ENCODE measurements at regions not wholly inside any gene's neighbourhood (a gene's known extent, or its start where the extent isn't known, plus 50 kb on each side); places are given as distances from the start of the nearest gene placed in this dataset.
"Not testable (repeated sequence)": the region's sequence is repeated elsewhere in the genome, so short reads cannot be mapped to it uniquely, and the experiment has no call there.

DNA sequence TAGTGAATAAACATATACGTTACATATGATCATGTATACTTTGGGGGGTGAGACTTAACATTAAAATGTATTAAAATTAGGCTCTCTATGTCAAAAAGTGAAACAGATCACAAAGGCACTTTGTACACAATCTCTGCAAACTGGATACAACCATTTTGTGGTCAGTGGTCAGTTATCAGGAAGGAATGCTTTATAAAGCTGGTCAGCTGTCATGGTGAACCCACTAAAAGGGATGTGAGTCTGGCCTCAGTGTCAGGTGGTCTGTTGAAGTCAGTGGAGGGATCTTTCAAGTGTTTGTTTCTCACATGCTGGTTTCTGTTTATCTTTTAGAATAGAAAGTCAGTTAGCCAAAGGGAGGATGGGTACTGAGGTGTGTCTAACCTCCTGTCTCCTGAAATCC lies 875.5 kb upstream of the INTU start:
- Histone ChIP-seq H3K27me3 (ENCODE audit: control insufficient read depth, insufficient read depth, low read length) (no peaks in the 10 kb centered on the region), H3K36me3 (replicated peaks; ENCODE audit: control insufficient read depth, insufficient read depth, low read length) (no peaks in the 10 kb centered on the region), H3K4me3 (ENCODE audit: insufficient read depth, low read depth, low read length) (no peak overlapping the region)
- no peak for DNase-seq

DNA sequence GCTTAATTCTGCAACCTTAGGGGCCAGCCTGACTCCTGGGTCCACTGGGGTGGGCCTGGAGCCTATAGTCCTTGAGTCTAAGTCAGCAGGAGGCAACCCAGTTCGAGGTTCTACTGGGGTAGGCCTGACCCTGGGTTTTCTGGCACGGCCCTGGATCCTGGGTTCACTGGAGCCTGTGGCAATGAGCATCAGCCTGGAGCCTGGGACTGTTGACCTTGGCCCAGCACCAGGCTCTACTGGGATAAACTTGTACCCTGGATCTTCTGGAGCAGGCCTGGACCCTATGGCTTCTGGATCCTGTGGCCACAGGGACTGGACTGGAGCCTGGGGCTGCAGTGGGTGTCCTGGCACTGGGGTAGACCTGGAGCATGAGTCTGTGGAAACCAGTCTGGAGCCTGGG lies 874.3 kb upstream of the INTU start:
- Histone ChIP-seq H3K27me3 (ENCODE audit: control insufficient read depth, insufficient read depth, low read length) (no peaks in the 10 kb centered on the region), H3K36me3 (replicated peaks; ENCODE audit: control insufficient read depth, insufficient read depth, low read length) (no peaks in the 10 kb centered on the region), H3K4me3 (ENCODE audit: insufficient read depth, low read depth, low read length) (no peak overlapping the region)
- DNase-seq = no peak

DNA sequence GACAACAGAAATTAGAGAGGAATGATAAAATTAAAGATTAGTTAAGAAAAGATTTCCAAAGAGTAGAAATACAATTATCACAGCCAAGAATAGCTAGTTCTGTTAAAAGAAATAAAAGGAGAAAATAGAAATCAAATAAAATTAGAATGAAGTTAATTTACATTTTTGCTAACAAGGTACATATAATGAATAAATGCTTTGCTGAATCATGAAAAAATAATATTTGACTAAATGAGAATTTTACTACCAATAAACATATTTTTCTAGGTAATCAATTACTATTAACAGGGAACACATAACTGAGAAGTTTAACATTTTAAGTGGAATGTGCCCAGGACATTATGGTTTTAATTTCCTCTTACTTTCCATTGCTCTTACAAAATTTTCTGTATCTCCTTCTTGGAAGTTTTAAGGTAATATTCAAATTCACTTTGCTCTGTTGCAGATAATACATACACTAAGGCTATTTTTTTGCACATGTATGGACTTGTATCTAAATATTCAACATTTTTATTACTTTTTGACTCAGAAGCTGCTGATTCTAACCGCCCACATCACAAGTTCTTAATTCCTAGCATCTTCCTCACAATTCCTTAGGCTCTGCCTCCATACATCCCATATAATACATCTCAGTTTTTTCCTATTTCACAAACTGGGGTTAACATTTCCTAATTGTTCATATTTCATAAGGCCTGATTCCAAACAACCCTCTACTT lies 870.7 kb upstream of the INTU start:
- Histone ChIP-seq H3K27me3 (ENCODE audit: control insufficient read depth, insufficient read depth, low read length) (no peaks in the 10 kb centered on the region), H3K4me3 (ENCODE audit: insufficient read depth, low read depth, low read length) (no peak overlapping the region), H3K36me3 (replicated peaks; ENCODE audit: control insufficient read depth, insufficient read depth, low read length) (no peaks in the 10 kb centered on the region)
- no peak for DNase-seq

DNA sequence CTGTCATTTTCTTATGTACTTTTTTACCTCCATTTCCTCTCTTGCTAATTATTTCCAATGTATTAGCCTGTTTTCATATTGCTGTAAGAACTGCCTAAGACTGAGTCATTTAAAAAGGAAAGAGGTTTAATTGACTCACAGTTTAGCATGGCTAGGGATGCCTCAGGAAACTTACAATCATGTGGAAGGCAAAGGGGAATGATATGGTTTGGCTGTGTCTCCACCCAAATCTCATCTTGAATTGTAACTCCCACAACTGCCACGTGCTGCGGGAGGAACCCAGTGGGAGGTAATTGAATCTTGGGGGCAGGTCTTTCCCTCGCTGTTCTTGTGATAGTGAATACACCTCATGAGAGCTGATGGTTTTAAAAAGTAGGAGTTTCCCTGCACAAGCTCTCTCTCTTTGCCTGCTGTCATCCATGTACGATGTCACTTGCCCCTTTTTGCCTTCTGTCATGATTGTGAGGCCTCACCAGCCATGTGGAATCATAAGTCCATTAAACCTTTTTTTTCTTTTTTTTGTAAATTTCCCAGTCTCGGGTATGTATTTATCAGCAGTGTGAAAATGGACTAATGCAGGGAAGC lies 870.0 kb upstream of the INTU start:
- Histone ChIP-seq H3K27me3 (ENCODE audit: control insufficient read depth, insufficient read depth, low read length) (no peaks in the 10 kb centered on the region), H3K4me3 (ENCODE audit: insufficient read depth, low read depth, low read length) (no peak overlapping the region), H3K36me3 (replicated peaks; ENCODE audit: control insufficient read depth, insufficient read depth, low read length) (no peaks in the 10 kb centered on the region)
- DNase-seq = no peak

DNA sequence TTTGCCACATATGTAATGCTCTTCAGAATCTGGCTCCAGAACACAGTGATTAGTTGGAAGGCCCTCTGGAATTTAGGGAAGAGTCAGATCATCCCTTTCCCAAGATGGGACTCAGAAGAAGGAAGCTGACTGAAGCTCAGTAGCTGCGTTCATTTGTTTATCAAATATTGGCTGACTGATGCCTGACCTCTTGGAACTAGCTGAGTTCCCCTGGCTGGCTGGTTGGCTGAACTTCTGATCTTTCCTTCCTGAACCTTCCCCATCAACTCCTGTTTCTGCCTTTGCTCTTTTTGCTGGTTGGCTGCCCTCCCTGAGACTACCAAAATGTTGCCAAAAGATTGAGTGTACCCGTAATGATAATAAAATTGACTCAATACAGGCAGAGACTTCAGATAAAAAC lies 866.5 kb upstream of the INTU start:
- Histone ChIP-seq H3K36me3 (replicated peaks; ENCODE audit: control insufficient read depth, insufficient read depth, low read length) (no peaks in the 10 kb centered on the region), H3K4me3 (ENCODE audit: insufficient read depth, low read depth, low read length) (no peak overlapping the region), H3K27me3 (ENCODE audit: control insufficient read depth, insufficient read depth, low read length) (no peaks in the 10 kb centered on the region)
- no peak for DNase-seq

DNA sequence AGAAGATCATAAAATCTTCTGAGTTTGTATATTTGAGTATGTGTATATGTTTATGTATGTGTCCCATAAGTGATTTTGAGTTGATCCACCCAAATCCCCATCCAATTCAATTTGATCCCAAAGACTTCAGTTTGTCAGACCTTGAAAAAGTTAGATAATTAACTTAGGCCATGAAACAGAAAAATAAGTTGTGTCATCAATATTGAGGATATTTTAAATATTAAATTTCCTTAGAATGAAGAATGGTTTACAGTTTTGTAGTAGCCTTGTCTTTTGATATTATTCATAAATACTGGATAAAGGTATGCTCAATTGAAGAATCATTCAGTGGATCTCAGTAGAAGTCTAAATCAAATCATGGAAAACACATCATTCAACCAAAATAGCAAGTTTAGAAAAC lies 864.4 kb upstream of the INTU start:
- DNase-seq = no peak
- H3K36me3 ChIP-seq (replicated peaks; ENCODE audit: control insufficient read depth, insufficient read depth, low read length) = no peaks in the 10 kb centered on the region
- H3K27me3 ChIP-seq (ENCODE audit: control insufficient read depth, insufficient read depth, low read length) = no peaks in the 10 kb centered on the region
- no peak overlapping the region for H3K4me3 ChIP-seq (ENCODE audit: insufficient read depth, low read depth, low read length)

DNA sequence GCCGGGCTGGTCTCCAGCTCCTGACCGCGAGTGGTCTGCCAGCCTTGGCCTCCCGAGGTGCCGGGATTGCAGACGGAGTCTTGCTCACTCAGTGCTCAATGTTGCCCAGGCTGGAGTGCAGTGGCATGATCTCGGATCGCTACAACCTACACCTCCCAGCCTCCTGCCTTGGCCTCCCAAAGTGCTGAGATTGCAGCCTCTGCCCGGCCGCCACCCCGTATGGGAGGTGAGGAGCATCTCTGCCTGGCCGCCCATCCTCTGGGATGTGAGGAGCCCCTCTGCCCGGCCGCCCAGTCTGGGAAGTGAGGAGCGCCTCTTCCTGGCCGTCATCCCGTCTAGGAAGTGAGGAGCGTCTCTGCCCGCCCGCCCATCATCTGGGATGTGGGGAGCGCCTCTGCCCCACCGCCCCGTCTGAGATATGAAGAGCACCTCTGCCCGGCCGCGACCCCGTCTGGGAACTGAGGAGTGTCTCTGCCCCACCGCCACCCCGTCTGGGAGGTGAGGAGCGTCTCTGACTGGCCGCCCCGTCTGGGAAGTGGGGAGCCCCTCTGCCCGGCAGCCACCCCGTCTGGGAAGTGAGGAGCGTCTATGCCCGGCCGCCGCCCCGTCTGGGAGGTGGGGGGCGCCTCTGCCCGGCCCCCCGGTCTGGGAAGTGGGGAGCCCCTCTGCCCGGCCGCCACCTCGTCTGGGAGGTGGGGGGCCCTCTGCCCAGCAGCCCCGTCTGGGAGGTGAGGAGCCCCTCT lies 861.8 kb upstream of the INTU start:
- not testable (repeated sequence) for H3K27me3 ChIP-seq (ENCODE audit: control insufficient read depth, insufficient read depth, low read length); H3K36me3 ChIP-seq (replicated peaks; ENCODE audit: control insufficient read depth, insufficient read depth, low read length); H3K4me3 ChIP-seq (ENCODE audit: insufficient read depth, low read depth, low read length); DNase-seq

DNA sequence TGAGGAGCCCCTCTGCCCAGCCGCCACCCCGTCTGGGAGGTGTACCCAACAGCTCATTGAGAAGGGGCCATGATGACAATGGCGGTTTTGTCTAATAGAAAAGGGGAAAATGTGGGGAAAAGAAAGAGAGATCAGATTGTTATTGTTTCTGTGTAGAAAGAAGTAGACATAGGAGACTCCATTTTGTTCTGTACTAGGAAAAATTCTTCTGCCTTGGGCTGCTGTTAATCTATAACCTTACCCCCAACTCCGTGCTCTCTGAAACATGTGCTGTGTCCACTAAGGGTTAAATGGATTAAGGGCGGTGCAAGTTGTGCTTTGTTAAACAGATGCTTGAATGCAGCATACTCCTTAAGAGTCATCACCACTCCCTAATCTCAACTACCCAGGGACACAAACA lies 861.1 kb upstream of the INTU start:
- not testable (repeated sequence) for DNase-seq; H3K36me3 ChIP-seq (replicated peaks; ENCODE audit: control insufficient read depth, insufficient read depth, low read length); H3K4me3 ChIP-seq (ENCODE audit: insufficient read depth, low read depth, low read length); H3K27me3 ChIP-seq (ENCODE audit: control insufficient read depth, insufficient read depth, low read length)

DNA sequence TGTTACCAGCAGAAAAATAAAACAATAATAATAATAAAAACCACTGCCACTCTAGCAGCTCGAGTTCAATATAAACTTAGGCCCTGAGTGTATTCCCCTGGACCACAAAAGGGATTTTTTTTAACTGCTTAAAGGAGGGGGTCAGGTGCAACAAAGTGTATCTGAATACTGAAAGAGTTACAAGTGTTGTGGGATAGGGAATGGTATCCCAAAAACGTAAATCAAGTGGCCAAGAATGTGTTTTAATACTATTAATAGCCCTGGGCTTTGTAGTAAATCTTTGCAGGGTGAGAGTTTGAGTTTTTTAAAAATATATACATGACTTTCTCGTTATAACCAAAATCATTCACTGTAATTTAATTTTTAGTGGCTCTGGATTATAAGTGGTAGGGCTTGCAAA lies 860.1 kb upstream of the INTU start:
- Histone ChIP-seq H3K4me3 (ENCODE audit: insufficient read depth, low read depth, low read length) (no peak overlapping the region), H3K36me3 (replicated peaks; ENCODE audit: control insufficient read depth, insufficient read depth, low read length) (no peaks in the 10 kb centered on the region), H3K27me3 (ENCODE audit: control insufficient read depth, insufficient read depth, low read length) (no peaks in the 10 kb centered on the region)
- no peak for DNase-seq

DNA sequence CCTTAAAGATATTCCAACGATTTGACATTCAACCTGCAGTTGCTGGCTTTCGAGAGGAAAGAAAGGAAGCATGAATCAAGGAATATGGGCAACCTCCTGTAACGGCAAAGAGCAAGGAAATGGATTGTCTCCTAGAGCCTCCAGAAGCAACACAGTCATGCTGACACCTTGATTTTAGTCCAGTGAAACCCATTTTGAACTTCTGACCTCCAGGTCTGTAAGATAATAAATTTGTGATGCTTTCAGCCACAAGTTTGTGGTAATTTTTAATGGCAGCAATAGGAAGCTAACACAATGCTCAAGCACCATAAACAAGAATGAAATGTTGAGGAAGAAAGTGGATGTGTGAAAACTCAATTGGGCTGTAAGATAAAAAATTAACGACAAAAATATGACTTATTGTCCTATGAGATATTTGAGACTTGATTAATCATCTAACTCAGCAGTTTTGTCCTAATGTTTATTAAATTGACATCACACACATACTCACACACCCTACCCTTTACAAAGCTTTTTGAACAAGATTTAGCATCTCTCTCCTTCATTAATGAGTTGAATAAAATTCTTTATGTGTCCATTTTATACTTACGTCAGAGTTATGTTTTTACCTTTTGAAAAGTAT lies 857.2 kb upstream of the INTU start:
- Histone ChIP-seq H3K4me3 (ENCODE audit: insufficient read depth, low read depth, low read length) (no peak overlapping the region), H3K36me3 (replicated peaks; ENCODE audit: control insufficient read depth, insufficient read depth, low read length) (no peaks in the 10 kb centered on the region), H3K27me3 (ENCODE audit: control insufficient read depth, insufficient read depth, low read length) (no peaks in the 10 kb centered on the region)
- DNase-seq = no peak

DNA sequence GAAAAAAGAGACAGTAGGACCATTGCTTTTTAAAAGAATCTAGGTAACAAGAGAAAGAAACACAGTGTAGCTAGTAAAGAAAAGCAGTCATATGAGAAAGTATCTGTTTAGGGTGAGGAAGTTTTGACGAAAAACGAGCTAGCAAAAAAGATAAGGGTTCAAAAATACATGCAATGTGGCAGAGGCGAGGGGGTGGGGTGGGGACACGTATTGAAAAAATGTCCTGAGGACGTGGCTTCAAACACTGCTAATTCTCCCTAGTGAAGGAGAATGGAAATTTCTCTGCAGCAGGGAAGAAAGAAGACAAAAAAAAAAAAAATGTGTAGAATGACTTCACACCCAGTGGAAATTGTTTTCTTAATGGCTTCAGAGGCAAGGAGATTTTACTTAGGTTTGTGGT lies 856.4 kb upstream of the INTU start:
- Histone ChIP-seq H3K27me3 (ENCODE audit: control insufficient read depth, insufficient read depth, low read length) (no peaks in the 10 kb centered on the region), H3K36me3 (replicated peaks; ENCODE audit: control insufficient read depth, insufficient read depth, low read length) (no peaks in the 10 kb centered on the region), H3K4me3 (ENCODE audit: insufficient read depth, low read depth, low read length) (no peak overlapping the region)
- DNase-seq = no peak

DNA sequence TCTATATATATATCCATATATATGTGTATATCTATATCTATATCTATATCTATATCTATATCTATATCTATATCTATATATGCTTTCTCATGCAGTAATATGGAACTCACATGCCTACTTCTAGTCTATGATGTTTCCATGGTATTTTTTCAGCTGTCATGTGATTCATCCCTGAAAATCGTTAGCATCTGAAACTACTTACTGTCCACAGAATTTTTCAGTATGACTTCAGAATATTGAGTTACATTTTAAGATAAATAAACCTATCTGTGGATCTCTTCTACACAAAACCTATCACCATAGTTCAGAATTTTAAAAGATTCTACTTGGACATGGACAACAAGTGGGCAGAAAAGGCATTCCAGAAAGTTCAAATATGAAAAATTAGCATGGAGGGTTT lies 855.1 kb upstream of the INTU start:
- Histone ChIP-seq H3K36me3 (replicated peaks; ENCODE audit: control insufficient read depth, insufficient read depth, low read length) (no peaks in the 10 kb centered on the region), H3K4me3 (ENCODE audit: insufficient read depth, low read depth, low read length) (no peak overlapping the region), H3K27me3 (ENCODE audit: control insufficient read depth, insufficient read depth, low read length) (no peaks in the 10 kb centered on the region)
- no peak for DNase-seq

DNA sequence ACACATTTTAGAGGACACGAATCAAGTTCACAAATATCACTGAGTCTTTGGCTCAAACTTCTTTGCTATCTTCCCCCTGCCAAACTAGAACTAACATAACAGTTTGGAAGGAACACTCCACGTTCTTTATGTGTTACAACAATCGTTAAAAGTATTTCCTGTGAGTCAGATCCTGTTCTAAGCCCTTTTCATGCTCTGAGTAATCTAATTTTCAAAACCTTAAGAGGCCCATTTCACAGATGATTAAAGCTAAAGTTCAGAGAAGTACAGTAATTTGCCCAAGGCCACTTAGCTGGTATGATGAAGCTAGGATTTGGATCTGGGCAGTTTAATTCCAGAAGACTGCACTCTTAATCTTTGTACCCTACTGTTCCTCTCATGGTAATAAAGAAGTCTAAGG lies 854.4 kb upstream of the INTU start:
- no peaks in the 10 kb centered on the region for H3K27me3 ChIP-seq (ENCODE audit: control insufficient read depth, insufficient read depth, low read length)
- no peaks in the 10 kb centered on the region for H3K36me3 ChIP-seq (replicated peaks; ENCODE audit: control insufficient read depth, insufficient read depth, low read length)
- no peak overlapping the region for H3K4me3 ChIP-seq (ENCODE audit: insufficient read depth, low read depth, low read length)
- no peak for DNase-seq

DNA sequence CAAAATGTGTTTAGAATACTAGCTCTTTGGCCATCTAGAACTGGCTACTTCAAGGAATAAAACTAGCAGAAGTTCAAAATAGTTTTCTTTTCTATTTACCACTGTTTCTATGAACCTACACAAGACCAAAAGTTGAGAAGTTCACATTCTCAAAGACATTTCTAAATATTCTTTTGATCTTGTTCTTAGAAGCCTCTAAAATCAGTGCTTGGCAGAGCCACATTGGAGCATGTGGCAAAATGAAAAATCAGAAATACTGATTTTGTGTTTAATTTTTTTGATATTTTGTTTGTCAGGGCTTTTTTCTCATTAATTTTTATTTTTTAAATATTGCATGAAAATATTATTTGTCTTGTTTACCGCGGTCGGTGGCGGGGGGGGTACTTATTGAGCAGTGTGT lies 853.8 kb upstream of the INTU start:
- no peak overlapping the region for H3K4me3 ChIP-seq (ENCODE audit: insufficient read depth, low read depth, low read length)
- no peak for DNase-seq
- no peaks in the 10 kb centered on the region for H3K36me3 ChIP-seq (replicated peaks; ENCODE audit: control insufficient read depth, insufficient read depth, low read length)
- H3K27me3 ChIP-seq (ENCODE audit: control insufficient read depth, insufficient read depth, low read length) = no peaks in the 10 kb centered on the region

Measured in H7 (cell line).